Ascending aorta (tissue), 2 donors: ENCODE measurements at regions not wholly inside any gene's neighbourhood (a gene's known extent, or its start where the extent isn't known, plus 50 kb on each side); places are given as distances from the start of the nearest gene placed in this dataset.
A peak's percentile ranks its signal among the peaks of the same experiment; 100 is the strongest.

Experiments
- DNase-seq, 2 donors: peaks; one replicate each; pipeline ENCODE4 v3.0.0-alpha.2; 2019; ENCODE audit warnings: low spot score in 2 of 2
- H3K27ac ChIP-seq, 2 donors: fragments of 200-600 bp; sonication (generic); one replicate each; pipeline ENCODE4 v1.5.1; 2016 to 2017; ENCODE audit warnings: mild to moderate bottlenecking in 1 of 2
- H3K27me3 ChIP-seq: fragments of 200-600 bp; sonication (generic); one replicate; pipeline ENCODE4 v1.5.1; 2017
- H3K36me3 ChIP-seq, 2 donors: fragments of 200-600 bp; sonication (generic); one replicate each; pipeline ENCODE4 v1.5.1; 2016
- H3K4me1 ChIP-seq, 2 donors: fragments of 200-600 bp; sonication (generic); one replicate each; pipeline ENCODE4 v1.5.1; 2016 to 2017; ENCODE audit warnings: mild to moderate bottlenecking in 1 of 2
- H3K4me3 ChIP-seq, 2 donors: fragments of 200-600 bp; sonication (generic); one replicate each; pipeline ENCODE4 v1.5.1; 2016 to 2017; ENCODE audit warnings: mild to moderate bottlenecking in 1 of 2
- H3K9me3 ChIP-seq, 2 donors: fragments of 200-600 bp; sonication (generic); one replicate each; pipeline ENCODE4 v1.5.1; 2016
- intact Hi-C: fragments of 100-400 bp; cut with DNase I; formaldehyde crosslinking; loops from one replicate; pipeline ENCODE4 v1.15.1; 2023
- TF ChIP-seq, protein P1 (sequence below), 3 experiments: fragments of 200-600 bp in 2 of 3; fragments of 450-650 bp in 1 of 3; sonication (generic) in 2 of 3; IDR thresholded peaks; one replicate each; pipeline ENCODE4 v1.5.1; 2016 to 2019; ENCODE audit warnings: antibody characterized with exemption in 3 of 3, mild to moderate bottlenecking in 1 of 3, moderate library complexity in 1 of 3

GRCh38 chrX:65610481-65610880, 57.0 kb upstream of the MSN start:
- TF ChIP-seq, protein P1, sequence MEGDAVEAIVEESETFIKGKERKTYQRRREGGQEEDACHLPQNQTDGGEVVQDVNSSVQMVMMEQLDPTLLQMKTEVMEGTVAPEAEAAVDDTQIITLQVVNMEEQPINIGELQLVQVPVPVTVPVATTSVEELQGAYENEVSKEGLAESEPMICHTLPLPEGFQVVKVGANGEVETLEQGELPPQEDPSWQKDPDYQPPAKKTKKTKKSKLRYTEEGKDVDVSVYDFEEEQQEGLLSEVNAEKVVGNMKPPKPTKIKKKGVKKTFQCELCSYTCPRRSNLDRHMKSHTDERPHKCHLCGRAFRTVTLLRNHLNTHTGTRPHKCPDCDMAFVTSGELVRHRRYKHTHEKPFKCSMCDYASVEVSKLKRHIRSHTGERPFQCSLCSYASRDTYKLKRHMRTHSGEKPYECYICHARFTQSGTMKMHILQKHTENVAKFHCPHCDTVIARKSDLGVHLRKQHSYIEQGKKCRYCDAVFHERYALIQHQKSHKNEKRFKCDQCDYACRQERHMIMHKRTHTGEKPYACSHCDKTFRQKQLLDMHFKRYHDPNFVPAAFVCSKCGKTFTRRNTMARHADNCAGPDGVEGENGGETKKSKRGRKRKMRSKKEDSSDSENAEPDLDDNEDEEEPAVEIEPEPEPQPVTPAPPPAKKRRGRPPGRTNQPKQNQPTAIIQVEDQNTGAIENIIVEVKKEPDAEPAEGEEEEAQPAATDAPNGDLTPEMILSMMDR (IDR thresholded peaks at IDR 0.05), result no peak
- H3K9me3 ChIP-seq, result no peaks in the 10 kb centered on the region
- DNase-seq, result no peak
- no peak overlapping the region for H3K4me3 ChIP-seq
- H3K27ac ChIP-seq, result no peak overlapping the region
- intact Hi-C loops, result no loop called here
- no peaks in the 10 kb centered on the region for H3K4me1 ChIP-seq
- no peaks in the 10 kb centered on the region for H3K36me3 ChIP-seq
- H3K27me3 ChIP-seq, result no peaks in the 10 kb centered on the region

DNA sequence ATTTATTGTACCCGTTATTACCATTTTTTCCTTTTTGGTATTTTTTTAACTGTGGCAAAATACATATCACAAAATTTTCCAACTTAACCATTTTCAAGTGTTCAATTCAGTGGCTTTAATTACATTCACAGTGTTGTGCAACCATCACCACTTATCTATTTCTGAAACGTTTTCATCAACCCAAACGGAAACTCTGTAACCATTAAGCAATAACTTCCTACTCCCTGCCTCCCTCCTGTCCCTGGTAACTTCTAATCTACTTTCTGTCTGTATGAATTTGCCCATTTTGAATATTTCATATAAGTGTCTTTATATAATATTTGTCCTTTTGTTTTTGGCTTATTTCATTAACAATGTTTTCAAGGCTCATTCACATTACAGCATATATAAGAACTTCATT, 57.4 kb upstream of the MSN start:
- Histone ChIP-seq H3K4me1 (no peaks in the 10 kb centered on the region), H3K36me3 (no peaks in the 10 kb centered on the region), H3K9me3 (no peaks in the 10 kb centered on the region), H3K27me3 (no peaks in the 10 kb centered on the region), H3K27ac (no peak overlapping the region), H3K4me3 (no peak overlapping the region)
- TF ChIP-seq, protein P1 (IDR thresholded peaks at IDR 0.05), result no peak
- intact Hi-C loops, result no loop called here
- DNase-seq, result no peak

GRCh38 chrX:65609237-65609636, 58.2 kb upstream of the MSN start:
- DNase-seq, result no peak
- no peaks in the 10 kb centered on the region for H3K4me1 ChIP-seq
- H3K36me3 ChIP-seq, result no peaks in the 10 kb centered on the region
- intact Hi-C loops, result no loop called here
- TF ChIP-seq, protein P1 (IDR thresholded peaks at IDR 0.05), result no peak
- H3K27me3 ChIP-seq, result no peaks in the 10 kb centered on the region
- no peaks in the 10 kb centered on the region for H3K9me3 ChIP-seq
- H3K4me3 ChIP-seq, result no peak overlapping the region
- no peak overlapping the region for H3K27ac ChIP-seq

DNA sequence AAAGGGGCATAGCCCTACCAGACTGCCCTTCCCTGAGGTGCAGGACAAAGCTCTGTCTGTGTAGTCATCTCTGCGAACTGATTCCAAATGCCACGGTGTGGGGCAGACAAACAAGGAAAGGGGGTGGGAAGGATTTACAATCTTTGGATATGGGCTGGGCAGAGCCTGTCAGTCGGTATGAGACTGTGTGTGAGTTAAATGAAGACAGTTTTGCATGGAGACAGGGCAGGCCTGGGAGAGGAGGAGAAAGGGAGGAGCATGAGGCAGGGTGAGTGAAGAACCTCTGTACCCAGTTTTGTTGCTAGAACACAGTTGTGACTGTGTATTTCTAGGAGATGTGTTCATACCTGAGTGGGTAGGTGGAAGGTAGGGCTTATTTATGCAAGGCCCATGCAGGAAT, 59.4 kb upstream of the MSN start:
- no peak overlapping the region for H3K27ac ChIP-seq
- no peaks in the 10 kb centered on the region for H3K27me3 ChIP-seq
- peaks cover 0 to 6% of the 10 kb centered on the region in 2 donors for H3K4me1 ChIP-seq
- DNase-seq, result no peak
- TF ChIP-seq, protein P1 (IDR thresholded peaks at IDR 0.05), result no peak
- H3K4me3 ChIP-seq, result no peak overlapping the region
- intact Hi-C loops, result no loop called here
- H3K9me3 ChIP-seq, result no peaks in the 10 kb centered on the region
- H3K36me3 ChIP-seq, result no peaks in the 10 kb centered on the region

GRCh38 chrX:65607070-65607742, 60.2 kb upstream of the MSN start:
- Histone ChIP-seq H3K9me3 (no peaks in the 10 kb centered on the region), H3K4me3 (no peak overlapping the region), H3K36me3 (no peaks in the 10 kb centered on the region), H3K4me1 (peaks cover 2 to 14% of the 10 kb centered on the region in 2 donors), H3K27ac (no peak overlapping the region), H3K27me3 (no peaks in the 10 kb centered on the region)
- TF ChIP-seq, protein P1 (IDR thresholded peaks at IDR 0.05), result no peak
- no peak for DNase-seq
- intact Hi-C loops, result no loop called here

- intact Hi-C loops, result no loop called here
- TF ChIP-seq, protein P1 (IDR thresholded peaks at IDR 0.05), result no peak
Measured at GRCh38 chrX:65602221-65602560, 65.3 kb upstream of the MSN start.

More at GRCh38 chrX:65602221-65602560, 65.3 kb upstream of the MSN start:
- Histone ChIP-seq H3K27me3 (no peaks in the 10 kb centered on the region), H3K36me3 (no peaks in the 10 kb centered on the region), H3K9me3 (no peaks in the 10 kb centered on the region), H3K4me1 (peaks cover 10 to 32% of the 10 kb centered on the region in 2 donors), H3K27ac (peak overlapping the region; percentile 88 to 89), H3K4me3 (no peak overlapping the region)
- DNase-seq, result no peak
